CD4-positive, alpha-beta T cell (primary cell): ENCODE measurements at regions not wholly inside any gene's neighbourhood (a gene's known extent, or its start where the extent isn't known, plus 50 kb on each side); places are given as distances from the start of the nearest gene placed in this dataset.

Source experiments
- ATAC-seq: fragments of 200-7000 bp; cut with Tn5 transposase; one replicate; pipeline ENCODE4 v1.10.0; 2022; ENCODE audit warnings: mild to moderate bottlenecking; ENCODE audit not compliant: poor library complexity
- CTCF ChIA-PET: fragments of 350-600 bp; sonication (Branson Sonifier 250); formaldehyde crosslinking; loops from one replicate; lab custom pipeline; 2021; ENCODE audit warnings: antibody characterized with exemption, inconsistent platforms; lab: Charles Lee
- POLR2A ChIA-PET: fragments of 350-600 bp; sonication (Branson Sonifier 250); formaldehyde crosslinking; loops from one replicate; lab custom pipeline; 2021; ENCODE audit warnings: antibody characterized with exemption, inconsistent platforms; lab: Charles Lee
- DNase-seq, 14 experiments: peaks; one replicate each; pipeline ENCODE4 v3.0.0-alpha.2; 2013 to 2020; ENCODE audit warnings: mixed read lengths in 2 of 14
- H3K27ac ChIP-seq, 2 donors: one replicate each; pipeline versions ENCODE4 v1.5.1 to v1.7.0; 2013; ENCODE audit warnings: low read length in 2 of 2, low read depth in 1 of 2, mild to moderate bottlenecking in 1 of 2
- H3K27me3 ChIP-seq, 2 experiments: 1 replicate in 1 of 2; 2 replicates in 1 of 2; pipeline versions ENCODE4 v1.6.1 to v1.7.0; 2013; ENCODE audit warnings: low read length in 2 of 2, control low read depth in 1 of 2, mild to moderate bottlenecking in 1 of 2, moderate library complexity in 1 of 2; ENCODE audit not compliant: insufficient read depth in 2 of 2, control insufficient read depth in 1 of 2
- H3K36me3 ChIP-seq: one replicate; pipeline ENCODE4 v1.6.1; 2013; ENCODE audit warnings: low read length, control low read depth; ENCODE audit not compliant: insufficient read depth
- H3K4me1 ChIP-seq: one replicate; pipeline ENCODE4 v1.6.1; 2013; ENCODE audit warnings: low read length, control low read depth; ENCODE audit not compliant: insufficient read depth
- H3K4me3 ChIP-seq: one replicate; pipeline ENCODE4 v1.5.1; 2013; ENCODE audit warnings: mild to moderate bottlenecking, low read length, moderate library complexity
- H3K9me3 ChIP-seq, 2 experiments: 1 replicate in 1 of 2; 2 replicates in 1 of 2; pipeline versions ENCODE4 v1.6.1 to v1.7.0; 2013; ENCODE audit warnings: low read length in 2 of 2, mild to moderate bottlenecking in 2 of 2, control low read depth in 1 of 2, moderate library complexity in 1 of 2; ENCODE audit not compliant: control insufficient read depth in 1 of 2, insufficient read depth in 1 of 2
- H3K27ac Mint-ChIP-seq: one replicate; pipeline ENCODE4 v1.8.0; 2020; ENCODE audit warnings: mixed read lengths
- H3K27me3 Mint-ChIP-seq: one replicate; pipeline ENCODE4 v1.8.0; 2021; ENCODE audit warnings: mixed read lengths
- H3K36me3 Mint-ChIP-seq: one replicate; pipeline ENCODE4 v1.8.0; 2021; ENCODE audit warnings: low read depth, mixed read lengths
- H3K4me1 Mint-ChIP-seq: one replicate; pipeline ENCODE4 v1.8.0; 2021; ENCODE audit warnings: low read depth, mixed read lengths
- H3K4me3 Mint-ChIP-seq: one replicate; pipeline ENCODE4 v1.8.0; 2020; ENCODE audit warnings: mild to moderate bottlenecking, mixed read lengths
- H3K9me3 Mint-ChIP-seq: one replicate; pipeline ENCODE4 v1.8.0; 2020; ENCODE audit warnings: mixed read lengths
- intact Hi-C, 2 experiments: fragments of 100-400 bp; cut with DNase I in 1 of 2; cut with micrococcal nuclease in 1 of 2; formaldehyde crosslinking; loops; one replicate each; pipeline versions ENCODE4 v1.15.1 to v1.9.0; 2023 to 2025; cut with DNase I, micrococcal nuclease
- TF ChIP-seq, protein P1 (sequence below): fragments of 200-600 bp; IDR thresholded peaks from one replicate; pipeline ENCODE4 v1.8.0; 2022; ENCODE audit warnings: antibody characterized with exemption, mild to moderate bottlenecking

DNA sequence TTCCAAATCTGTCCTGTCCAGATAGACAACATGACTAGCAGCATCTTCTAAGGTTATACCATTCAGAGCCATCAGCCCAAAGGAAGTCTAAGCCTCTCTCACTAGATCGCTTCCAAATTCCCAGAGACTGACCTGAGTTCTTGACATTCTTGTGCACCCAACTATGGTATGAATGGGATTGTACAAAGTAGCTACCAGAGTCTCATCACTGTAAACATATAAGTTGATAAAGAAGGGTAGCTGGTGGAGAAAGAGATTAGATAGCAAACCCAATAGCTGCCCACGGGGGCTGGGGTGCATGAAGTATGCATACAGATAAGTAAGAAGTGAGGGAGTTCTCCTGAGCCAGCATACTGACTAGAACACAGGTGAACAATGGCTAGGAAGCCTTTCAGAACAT is 180.0 kb downstream of the PLPP3 start:
- intact Hi-C loops, result no loop called here
- no peaks in the 10 kb centered on the region for H3K4me1 Mint-ChIP-seq
- Histone ChIP-seq H3K36me3 (no peaks in the 10 kb centered on the region), H3K27me3 (no peaks in the 10 kb centered on the region), H3K9me3 (no peaks in the 10 kb centered on the region), H3K4me1 (no peaks in the 10 kb centered on the region), H3K27ac (no peak overlapping the region), H3K4me3 (no peak overlapping the region)
- no peaks in the 10 kb centered on the region for H3K9me3 Mint-ChIP-seq
- DNase-seq, result no peak
- ChIA-PET POLR2A (no interaction called here), CTCF (no interaction called here)
- H3K27ac Mint-ChIP-seq, result no peak overlapping the region
- H3K36me3 Mint-ChIP-seq, result no peaks in the 10 kb centered on the region
- no peak overlapping the region for H3K4me3 Mint-ChIP-seq
- TF ChIP-seq, protein P1, sequence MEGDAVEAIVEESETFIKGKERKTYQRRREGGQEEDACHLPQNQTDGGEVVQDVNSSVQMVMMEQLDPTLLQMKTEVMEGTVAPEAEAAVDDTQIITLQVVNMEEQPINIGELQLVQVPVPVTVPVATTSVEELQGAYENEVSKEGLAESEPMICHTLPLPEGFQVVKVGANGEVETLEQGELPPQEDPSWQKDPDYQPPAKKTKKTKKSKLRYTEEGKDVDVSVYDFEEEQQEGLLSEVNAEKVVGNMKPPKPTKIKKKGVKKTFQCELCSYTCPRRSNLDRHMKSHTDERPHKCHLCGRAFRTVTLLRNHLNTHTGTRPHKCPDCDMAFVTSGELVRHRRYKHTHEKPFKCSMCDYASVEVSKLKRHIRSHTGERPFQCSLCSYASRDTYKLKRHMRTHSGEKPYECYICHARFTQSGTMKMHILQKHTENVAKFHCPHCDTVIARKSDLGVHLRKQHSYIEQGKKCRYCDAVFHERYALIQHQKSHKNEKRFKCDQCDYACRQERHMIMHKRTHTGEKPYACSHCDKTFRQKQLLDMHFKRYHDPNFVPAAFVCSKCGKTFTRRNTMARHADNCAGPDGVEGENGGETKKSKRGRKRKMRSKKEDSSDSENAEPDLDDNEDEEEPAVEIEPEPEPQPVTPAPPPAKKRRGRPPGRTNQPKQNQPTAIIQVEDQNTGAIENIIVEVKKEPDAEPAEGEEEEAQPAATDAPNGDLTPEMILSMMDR, result no peak
- no peak for ATAC-seq
- no peaks in the 10 kb centered on the region for H3K27me3 Mint-ChIP-seq

DNA sequence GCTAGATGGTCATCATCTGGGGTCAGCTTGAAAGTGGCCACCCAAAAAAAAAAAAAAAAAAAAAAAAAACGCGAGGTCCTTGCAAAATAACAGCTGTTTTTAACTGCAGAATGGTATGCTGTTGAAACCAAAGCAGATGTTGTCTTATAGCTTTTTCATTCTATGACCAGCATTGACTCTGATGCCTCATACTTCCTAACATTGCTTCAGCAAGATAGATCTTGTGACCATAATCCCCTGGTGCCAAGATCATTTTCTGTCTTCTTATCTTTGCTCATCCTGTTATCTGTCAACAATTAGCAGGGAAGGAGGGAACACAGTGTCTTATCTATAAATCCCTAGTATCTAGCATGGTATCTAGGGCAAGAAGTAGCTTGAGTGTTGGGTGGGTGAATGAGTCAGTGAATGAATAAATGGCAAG is 181.5 kb downstream of the PLPP3 start:
- no peaks in the 10 kb centered on the region for H3K36me3 ChIP-seq
- intact Hi-C loops, result no loop called here
- H3K27ac ChIP-seq, result no peak overlapping the region
- H3K4me3 ChIP-seq, result no peak overlapping the region
- Mint-ChIP-seq H3K4me1 (no peaks in the 10 kb centered on the region), H3K27me3 (no peaks in the 10 kb centered on the region), H3K27ac (no peak overlapping the region), H3K36me3 (no peaks in the 10 kb centered on the region), H3K9me3 (no peaks in the 10 kb centered on the region), H3K4me3 (no peak overlapping the region)
- H3K27me3 ChIP-seq, result no peaks in the 10 kb centered on the region
- ChIA-PET CTCF (interaction anchor here (0.6 kb wide), 1 partner anchor 30 kb away, joined by 4 read pairs; no protein-coding TSS in a partner anchor), POLR2A (interaction anchor here (0.6 kb wide), 1 partner anchor 13 kb away, joined by 6 read pairs; no protein-coding TSS in a partner anchor)
- H3K9me3 ChIP-seq, result no peaks in the 10 kb centered on the region
- TF ChIP-seq, protein P1, result no peak
- no peaks in the 10 kb centered on the region for H3K4me1 ChIP-seq
- no peak for DNase-seq
- no peak for ATAC-seq

- Histone ChIP-seq H3K4me1 (no peaks in the 10 kb centered on the region), H3K4me3 (no peak overlapping the region), H3K27ac (no peak overlapping the region), H3K36me3 (no peaks in the 10 kb centered on the region), H3K9me3 (no peaks in the 10 kb centered on the region), H3K27me3 (no peaks in the 10 kb centered on the region)
- no peaks in the 10 kb centered on the region for H3K9me3 Mint-ChIP-seq
- ChIA-PET CTCF (interaction anchor here (0.6 kb wide), 1 partner anchor 30 kb away, joined by 4 read pairs; no protein-coding TSS in a partner anchor), POLR2A (interaction anchor here (0.6 kb wide), 1 partner anchor 13 kb away, joined by 6 read pairs; no protein-coding TSS in a partner anchor)
- no peak overlapping the region for H3K27ac Mint-ChIP-seq
- H3K27me3 Mint-ChIP-seq, result no peaks in the 10 kb centered on the region
- no peaks in the 10 kb centered on the region for H3K36me3 Mint-ChIP-seq
- no peak for ATAC-seq
- intact Hi-C loops, result no loop called here
- H3K4me3 Mint-ChIP-seq, result no peak overlapping the region
- DNase-seq, result no peak
- H3K4me1 Mint-ChIP-seq, result no peaks in the 10 kb centered on the region
- TF ChIP-seq, protein P1, result no peak
Measured at GRCh38 chr1:56397409-56397808, 182.0 kb downstream of the PLPP3 start.
